Gastroesophageal sphincter (tissue), 4 donors: ENCODE measurements at regions not wholly inside any gene's neighbourhood (a gene's known extent, or its start where the extent isn't known, plus 50 kb on each side); places are given as distances from the start of the nearest gene placed in this dataset.

Experiments used
- ATAC-seq: fragments of 150-250 bp; one replicate; pipeline ENCODE4 v1.9.1; 2016; ENCODE audit warnings: mild to moderate bottlenecking, moderate library complexity
- H3K27ac ChIP-seq, 4 donors: fragments of 200-600 bp; sonication (generic) in 3 of 4; 1 replicate in 3 of 4; 2 replicates in 1 of 4; pipeline ENCODE4 v1.5.1; 2016 to 2019
- H3K27me3 ChIP-seq: fragments of 200-600 bp; sonication (generic); one replicate; pipeline ENCODE4 v1.5.1; 2019
- H3K36me3 ChIP-seq, 2 donors: fragments of 200-600 bp; sonication (generic); one replicate each; pipeline ENCODE4 v1.5.1; 2019; ENCODE audit warnings: control low read depth in 1 of 2
- H3K4me1 ChIP-seq, 3 donors: fragments of 200-600 bp; sonication (generic); 1 replicate in 2 of 3; 2 replicates in 1 of 3; pipeline ENCODE4 v1.5.1; 2016 to 2019; ENCODE audit warnings: control low read depth in 2 of 3
- H3K4me3 ChIP-seq, 2 donors: fragments of 200-600 bp; sonication (generic); one replicate each; pipeline ENCODE4 v1.5.1; 2019; ENCODE audit warnings: mild to moderate bottlenecking in 1 of 2, moderate library complexity in 1 of 2
- H3K9me3 ChIP-seq, 3 donors: fragments of 200-600 bp; sonication (generic); one replicate each; pipeline ENCODE4 v1.5.1; 2017 to 2019; ENCODE audit warnings: control low read depth in 2 of 3
- EP300 ChIP-seq: sonication (generic); formaldehyde crosslinking; IDR thresholded peaks from one replicate; pipeline ENCODE4 v1.6.1; 2017; ENCODE audit warnings: antibody characterized with exemption, mild to moderate bottlenecking
- POLR2A ChIP-seq, 2 donors: fragments of 450-650 bp; IDR thresholded peaks; one replicate each; pipeline ENCODE4 v1.6.1; 2017; ENCODE audit warnings: antibody characterized with exemption in 2 of 2, mild to moderate bottlenecking in 2 of 2, moderate library complexity in 1 of 2
- POLR2AphosphoS5 ChIP-seq: sonication (generic); formaldehyde crosslinking; IDR thresholded peaks from one replicate; pipeline ENCODE4 v1.6.1; 2017; ENCODE audit warnings: antibody characterized with exemption
- WGBS, 2 donors: methylation state at CpG; one replicate each; pipeline ENCODE4 v1.1.5; 2018; ENCODE audit warnings: low coverage in 1 of 2; 5-methylcytosine and 5-hydroxymethylcytosine counted together
- TF ChIP-seq, protein P1 (sequence below), 4 experiments: fragments of 200-600 bp in 2 of 4; fragments of 450-650 bp in 2 of 4; sonication (generic) in 1 of 4; IDR thresholded peaks; one replicate each; pipeline ENCODE4 v1.5.1; 2017 to 2019; ENCODE audit warnings: antibody characterized with exemption in 4 of 4, mild to moderate bottlenecking in 2 of 4, moderate library complexity in 2 of 4

GRCh38 chr4:25500626-25501316 lies 123.7 kb downstream of the ANAPC4 start:
- no peaks in the 10 kb centered on the region for H3K9me3 ChIP-seq
- WGBS, 2 donors: 60 to 70% methylated on average over 2 to 7 of the region's 9 CpGs
- H3K4me1 ChIP-seq: no peaks in the 10 kb centered on the region
- ATAC-seq: no peak
- H3K4me3 ChIP-seq: no peak overlapping the region
- H3K36me3 ChIP-seq: no peaks in the 10 kb centered on the region
- TF ChIP-seq POLR2AphosphoS5: no peak
- TF ChIP-seq POLR2A (IDR thresholded peaks at IDR 0.05): no peak
- TF ChIP-seq, protein P1, sequence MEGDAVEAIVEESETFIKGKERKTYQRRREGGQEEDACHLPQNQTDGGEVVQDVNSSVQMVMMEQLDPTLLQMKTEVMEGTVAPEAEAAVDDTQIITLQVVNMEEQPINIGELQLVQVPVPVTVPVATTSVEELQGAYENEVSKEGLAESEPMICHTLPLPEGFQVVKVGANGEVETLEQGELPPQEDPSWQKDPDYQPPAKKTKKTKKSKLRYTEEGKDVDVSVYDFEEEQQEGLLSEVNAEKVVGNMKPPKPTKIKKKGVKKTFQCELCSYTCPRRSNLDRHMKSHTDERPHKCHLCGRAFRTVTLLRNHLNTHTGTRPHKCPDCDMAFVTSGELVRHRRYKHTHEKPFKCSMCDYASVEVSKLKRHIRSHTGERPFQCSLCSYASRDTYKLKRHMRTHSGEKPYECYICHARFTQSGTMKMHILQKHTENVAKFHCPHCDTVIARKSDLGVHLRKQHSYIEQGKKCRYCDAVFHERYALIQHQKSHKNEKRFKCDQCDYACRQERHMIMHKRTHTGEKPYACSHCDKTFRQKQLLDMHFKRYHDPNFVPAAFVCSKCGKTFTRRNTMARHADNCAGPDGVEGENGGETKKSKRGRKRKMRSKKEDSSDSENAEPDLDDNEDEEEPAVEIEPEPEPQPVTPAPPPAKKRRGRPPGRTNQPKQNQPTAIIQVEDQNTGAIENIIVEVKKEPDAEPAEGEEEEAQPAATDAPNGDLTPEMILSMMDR (IDR thresholded peaks at IDR 0.05): no peak
- TF ChIP-seq EP300: no peak
- H3K27me3 ChIP-seq: no peaks in the 10 kb centered on the region
- H3K27ac ChIP-seq: no peak overlapping the region

- TF ChIP-seq POLR2A (IDR thresholded peaks at IDR 0.05) (no peak), EP300 (no peak), POLR2AphosphoS5 (no peak)
- TF ChIP-seq, protein P1 (IDR thresholded peaks at IDR 0.05): no peak
- ATAC-seq: no peak
- no peak overlapping the region for H3K27ac ChIP-seq
- 77 to 93% methylated on average over 3 to 4 of the region's 4 CpGs for WGBS, 2 donors
- no peaks in the 10 kb centered on the region for H3K4me1 ChIP-seq
- no peaks in the 10 kb centered on the region for H3K36me3 ChIP-seq
- H3K9me3 ChIP-seq: no peaks in the 10 kb centered on the region
- no peak overlapping the region for H3K4me3 ChIP-seq
- H3K27me3 ChIP-seq: no peaks in the 10 kb centered on the region
These were observed 125.1 kb downstream of the ANAPC4 start for GRCh38 chr4:25502115-25502514.

DNA sequence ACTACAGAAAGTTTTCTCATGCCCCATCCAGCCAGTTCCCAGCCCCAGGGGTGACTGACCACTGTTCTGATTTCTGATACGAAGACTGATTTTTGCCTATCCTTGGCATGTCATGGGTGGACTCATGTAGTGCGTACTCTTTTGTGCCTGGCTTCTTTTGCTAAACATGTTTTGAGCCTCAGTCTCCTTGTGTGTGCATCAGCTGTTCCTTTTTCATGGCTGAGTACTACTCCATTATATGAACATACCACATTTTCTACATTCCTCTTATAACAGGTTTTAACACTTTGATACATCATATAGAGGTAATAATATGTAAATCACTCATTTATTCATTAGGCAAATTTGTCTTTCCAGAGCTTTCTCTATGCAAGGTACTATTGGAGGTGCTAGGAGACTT lies 126.7 kb downstream of the ANAPC4 start:
- Histone ChIP-seq H3K4me3 (no peak overlapping the region), H3K36me3 (no peaks in the 10 kb centered on the region), H3K27me3 (no peaks in the 10 kb centered on the region), H3K4me1 (no peaks in the 10 kb centered on the region), H3K9me3 (no peaks in the 10 kb centered on the region), H3K27ac (no peak overlapping the region)
- TF ChIP-seq POLR2A (IDR thresholded peaks at IDR 0.05): no peak
- no peak for TF ChIP-seq POLR2AphosphoS5
- TF ChIP-seq, protein P1 (IDR thresholded peaks at IDR 0.05): no peak
- TF ChIP-seq EP300: no peak
- WGBS, 2 donors: 94 to 100% methylated on average over 2 of the region's 2 CpGs
- no peak for ATAC-seq

- no peak for TF ChIP-seq POLR2A (IDR thresholded peaks at IDR 0.05)
- TF ChIP-seq, protein P1 (IDR thresholded peaks at IDR 0.05): no peak
- no peak for TF ChIP-seq EP300
- TF ChIP-seq POLR2AphosphoS5: no peak
- Histone ChIP-seq H3K9me3 (no peaks in the 10 kb centered on the region), H3K27ac (no peak overlapping the region), H3K27me3 (no peaks in the 10 kb centered on the region), H3K4me3 (no peak overlapping the region), H3K36me3 (no peaks in the 10 kb centered on the region), H3K4me1 (no peaks in the 10 kb centered on the region)
- ATAC-seq: no peak
- WGBS, 2 donors: 97% methylated on average over 22 of the region's 74 CpGs; no CpG with 5 or more reads in 1 of the 2 donors
These were observed 128.0 kb downstream of the ANAPC4 start for GRCh38 chr4:25504932-25505636.

- Histone ChIP-seq H3K27ac (no peak overlapping the region), H3K27me3 (no peaks in the 10 kb centered on the region), H3K36me3 (no peaks in the 10 kb centered on the region), H3K9me3 (no peaks in the 10 kb centered on the region), H3K4me1 (no peaks in the 10 kb centered on the region), H3K4me3 (no peak overlapping the region)
- no CpG with 5 or more reads among the region's 23 CpGs for WGBS, 2 donors
- TF ChIP-seq, protein P1 (IDR thresholded peaks at IDR 0.05): no peak
- TF ChIP-seq POLR2AphosphoS5 (no peak), EP300 (no peak), POLR2A (IDR thresholded peaks at IDR 0.05) (no peak)
- ATAC-seq: no peak
These were observed 128.6 kb downstream of the ANAPC4 start for GRCh38 chr4:25505637-25505991.
